ENCODE measurements at regions not wholly inside any gene's neighbourhood (a gene's known extent, or its start where the extent isn't known, plus 50 kb on each side); places are given as distances from the start of the nearest gene placed in this dataset.

DNA sequence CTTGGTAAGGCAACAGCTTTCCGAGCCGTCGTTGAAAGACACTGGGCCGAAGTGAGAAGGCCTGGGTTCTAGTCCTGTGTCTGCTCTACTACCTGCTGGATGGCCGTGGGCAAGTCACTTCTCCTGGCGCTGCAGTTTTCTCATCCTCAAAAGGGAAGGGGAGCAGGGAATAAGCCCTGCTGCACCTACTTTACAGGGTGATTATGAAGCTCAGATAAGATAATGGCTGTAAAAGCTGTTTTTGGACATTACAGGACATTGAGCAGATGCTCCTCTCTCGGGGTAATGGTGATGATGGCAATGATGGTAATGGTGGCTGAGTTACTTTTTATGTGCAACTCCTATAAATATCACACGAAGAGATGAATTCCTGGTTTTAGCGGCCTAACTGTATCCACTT lies 152.6 kb downstream of the FAM43A start:
- Histone ChIP-seq H2BK12ac (ENCODE audit: insufficient read length, low read depth, low read length) (no peak overlapping the region), H3K4me1 (ENCODE audit: insufficient read depth, low read length) (no peaks in the 10 kb centered on the region), H2BK5ac (ENCODE audit: insufficient read length, low read length) (no peak overlapping the region), H3K4ac (ENCODE audit: low read depth, low read length) (no peak overlapping the region), H3K4me2 (ENCODE audit: insufficient read depth, insufficient read length, low read length) (no peak overlapping the region), H3K27ac (ENCODE audit: insufficient read length, low read depth, low read length) (no peak overlapping the region), H3K9ac (ENCODE audit: extremely low read depth, insufficient read length, low read length) (no peak overlapping the region), H3K23me2 (ENCODE audit: insufficient read length, low read depth, low read length, poor library complexity, severe bottlenecking) (no peaks in the 10 kb centered on the region), H2AFZ (ENCODE audit: low read length) (no peak overlapping the region), H3T11ph (ENCODE audit: low read length) (no peak overlapping the region), H3K79me2 (ENCODE audit: insufficient read depth, low read length) (no peaks in the 10 kb centered on the region), H3K14ac (ENCODE audit: insufficient read depth, low read length) (no peak overlapping the region), H4K91ac (ENCODE audit: insufficient read length, low read depth, low read length) (no peak overlapping the region), H3K79me1 (ENCODE audit: insufficient read depth, low read depth, low read length, poor library complexity, severe bottlenecking) (no peaks in the 10 kb centered on the region), H4K5ac (ENCODE audit: insufficient read length, low read depth, low read length) (no peak overlapping the region), H2AK5ac (ENCODE audit: insufficient read length, low read length) (no peak overlapping the region), H3K56ac (ENCODE audit: insufficient read length, low read depth, low read length) (no peak overlapping the region), H3K18ac (ENCODE audit: insufficient read length, low read depth, low read length) (no peak overlapping the region), H3K27me3 (ENCODE audit: insufficient read depth, low read length) (no peaks in the 10 kb centered on the region), H3K23ac (ENCODE audit: insufficient read length, low read depth, low read length) (no peak overlapping the region), H2BK15ac (ENCODE audit: low read depth, low read length) (no peak overlapping the region), H4K8ac (replicated peaks; ENCODE audit: insufficient read length, low read depth, low read length) (no peak overlapping the region), H3K9me3 (ENCODE audit: control insufficient read depth, low read depth, low read length) (no peaks in the 10 kb centered on the region), H2BK20ac (ENCODE audit: low read depth, low read length, poor library complexity, severe bottlenecking) (no peak overlapping the region), H4K20me1 (ENCODE audit: control insufficient read depth, insufficient read depth, insufficient read length) (no peaks in the 10 kb centered on the region), H2BK120ac (ENCODE audit: low read depth, low read length, poor library complexity, severe bottlenecking) (no peak overlapping the region)
- TF ChIP-seq, protein P1, sequence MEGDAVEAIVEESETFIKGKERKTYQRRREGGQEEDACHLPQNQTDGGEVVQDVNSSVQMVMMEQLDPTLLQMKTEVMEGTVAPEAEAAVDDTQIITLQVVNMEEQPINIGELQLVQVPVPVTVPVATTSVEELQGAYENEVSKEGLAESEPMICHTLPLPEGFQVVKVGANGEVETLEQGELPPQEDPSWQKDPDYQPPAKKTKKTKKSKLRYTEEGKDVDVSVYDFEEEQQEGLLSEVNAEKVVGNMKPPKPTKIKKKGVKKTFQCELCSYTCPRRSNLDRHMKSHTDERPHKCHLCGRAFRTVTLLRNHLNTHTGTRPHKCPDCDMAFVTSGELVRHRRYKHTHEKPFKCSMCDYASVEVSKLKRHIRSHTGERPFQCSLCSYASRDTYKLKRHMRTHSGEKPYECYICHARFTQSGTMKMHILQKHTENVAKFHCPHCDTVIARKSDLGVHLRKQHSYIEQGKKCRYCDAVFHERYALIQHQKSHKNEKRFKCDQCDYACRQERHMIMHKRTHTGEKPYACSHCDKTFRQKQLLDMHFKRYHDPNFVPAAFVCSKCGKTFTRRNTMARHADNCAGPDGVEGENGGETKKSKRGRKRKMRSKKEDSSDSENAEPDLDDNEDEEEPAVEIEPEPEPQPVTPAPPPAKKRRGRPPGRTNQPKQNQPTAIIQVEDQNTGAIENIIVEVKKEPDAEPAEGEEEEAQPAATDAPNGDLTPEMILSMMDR (conservative IDR thresholded peaks at IDR 0.05) = no peak
- no peaks in the 10 kb centered on the region; a peak in 1 of 5 replicates for H3K9me3 Mint-ChIP-seq
- no peak for DNase-seq
- H3K36me3 Mint-ChIP-seq (ENCODE audit: insufficient read depth in 1 of 3, low read depth in 3 of 3) = no peaks in the 10 kb centered on the region
- no CpG with 5 or more reads among the region's 9 CpGs for WGBS (ENCODE audit: extremely low coverage, insufficient read length, low lambda C conversion rate)
- H3K4me1 Mint-ChIP-seq = peaks cover 5 to 11% of the 10 kb centered on the region in 2 experiments
- peaks cover 2% of the 10 kb centered on the region for H3K27me3 Mint-ChIP-seq (ENCODE audit: low read depth)
- H3K4me3 Mint-ChIP-seq = no peak overlapping the region
- no peak overlapping the region; a peak in 1 of 7 replicates for H3K27ac Mint-ChIP-seq
